ENCODE measurements at regions not wholly inside any gene's neighbourhood (a gene's known extent, or its start where the extent isn't known, plus 50 kb on each side); places are given as distances from the start of the nearest gene placed in this dataset.
A peak's percentile ranks its signal among the peaks of the same experiment; 100 is the strongest.

- H3K4me1 Mint-ChIP-seq (ENCODE audit: low read depth), result no peaks in the 10 kb centered on the region
- no peaks in the 10 kb centered on the region for H3K27me3 Mint-ChIP-seq (ENCODE audit: low read depth)
- no peaks in the 10 kb centered on the region for H3K36me3 Mint-ChIP-seq (ENCODE audit: low read depth)
- H3K27ac Mint-ChIP-seq, result peak overlapping the region; percentile 68
- CTCF ChIA-PET, result no interaction called here
- intact Hi-C loops (cut with micrococcal nuclease), result no loop called here
- no peak for DNase-seq
- no peak overlapping the region for H3K4me3 Mint-ChIP-seq
- peaks cover 3% of the 10 kb centered on the region for H3K9me3 Mint-ChIP-seq
Measured at GRCh38 chr3:153714588-153715290, 406.5 kb upstream of the ARHGEF26 start.

- Mint-ChIP-seq H3K27me3 (ENCODE audit: low read depth) (no peaks in the 10 kb centered on the region), H3K4me3 (no peak overlapping the region), H3K36me3 (ENCODE audit: low read depth) (no peaks in the 10 kb centered on the region), H3K27ac (no peak overlapping the region), H3K9me3 (no peaks in the 10 kb centered on the region), H3K4me1 (ENCODE audit: low read depth) (no peaks in the 10 kb centered on the region)
- CTCF ChIA-PET, result no interaction called here
- intact Hi-C loops (cut with micrococcal nuclease), result no loop called here
- no peak for DNase-seq
Measured at GRCh38 chr3:153722157-153722556, 399.0 kb upstream of the ARHGEF26 start.

- no peaks in the 10 kb centered on the region for H3K4me1 Mint-ChIP-seq (ENCODE audit: low read depth)
- no peak overlapping the region for H3K27ac Mint-ChIP-seq
- H3K36me3 Mint-ChIP-seq (ENCODE audit: low read depth), result no peaks in the 10 kb centered on the region
- H3K9me3 Mint-ChIP-seq, result peaks cover 13% of the 10 kb centered on the region
- intact Hi-C loops (cut with micrococcal nuclease), result no loop called here
- CTCF ChIA-PET, result no interaction called here
- no peak for DNase-seq
- H3K27me3 Mint-ChIP-seq (ENCODE audit: low read depth), result no peaks in the 10 kb centered on the region
- no peak overlapping the region for H3K4me3 Mint-ChIP-seq
Measured at GRCh38 chr3:153731071-153731470, 390.1 kb upstream of the ARHGEF26 start.

- CTCF ChIA-PET, result interaction anchor here (1.0 kb wide), 1 partner anchor 53 kb away, joined by 3 read pairs; no protein-coding TSS in a partner anchor
- Mint-ChIP-seq H3K27me3 (ENCODE audit: low read depth) (no peaks in the 10 kb centered on the region), H3K4me3 (no peak overlapping the region), H3K9me3 (peaks cover 13% of the 10 kb centered on the region), H3K27ac (no peak overlapping the region), H3K4me1 (ENCODE audit: low read depth) (no peaks in the 10 kb centered on the region), H3K36me3 (ENCODE audit: low read depth) (no peaks in the 10 kb centered on the region)
- intact Hi-C loops (cut with micrococcal nuclease), result no loop called here
- DNase-seq, result no peak
Measured at GRCh38 chr3:153734777-153735551, 386.2 kb upstream of the ARHGEF26 start.

- DNase-seq, result no peak
- Mint-ChIP-seq H3K36me3 (ENCODE audit: low read depth) (no peaks in the 10 kb centered on the region), H3K4me3 (no peak overlapping the region), H3K9me3 (no peaks in the 10 kb centered on the region), H3K4me1 (ENCODE audit: low read depth) (no peaks in the 10 kb centered on the region), H3K27me3 (ENCODE audit: low read depth) (no peaks in the 10 kb centered on the region), H3K27ac (no peak overlapping the region)
- intact Hi-C loops (cut with micrococcal nuclease), result no loop called here
- CTCF ChIA-PET, result no interaction called here
Measured at GRCh38 chr3:153740109-153740508, 381.1 kb upstream of the ARHGEF26 start.

- H3K4me1 Mint-ChIP-seq (ENCODE audit: low read depth), result no peaks in the 10 kb centered on the region
- no peaks in the 10 kb centered on the region for H3K27me3 Mint-ChIP-seq (ENCODE audit: low read depth)
- no peak overlapping the region for H3K4me3 Mint-ChIP-seq
- H3K9me3 Mint-ChIP-seq, result no peaks in the 10 kb centered on the region
- CTCF ChIA-PET, result no interaction called here
- intact Hi-C loops (cut with micrococcal nuclease), result no loop called here
- no peaks in the 10 kb centered on the region for H3K36me3 Mint-ChIP-seq (ENCODE audit: low read depth)
- H3K27ac Mint-ChIP-seq, result no peak overlapping the region
- no peak for DNase-seq
Measured at GRCh38 chr3:153744889-153745288, 376.3 kb upstream of the ARHGEF26 start.

GRCh38 chr3:153746211-153746610 lies 375.0 kb upstream of the ARHGEF26 start:
- H3K27me3 Mint-ChIP-seq (ENCODE audit: low read depth), result no peaks in the 10 kb centered on the region
- H3K4me1 Mint-ChIP-seq (ENCODE audit: low read depth), result no peaks in the 10 kb centered on the region
- CTCF ChIA-PET, result no interaction called here
- intact Hi-C loops (cut with micrococcal nuclease), result no loop called here
- no peak overlapping the region for H3K4me3 Mint-ChIP-seq
- H3K9me3 Mint-ChIP-seq, result no peaks in the 10 kb centered on the region
- no peak for DNase-seq
- no peaks in the 10 kb centered on the region for H3K36me3 Mint-ChIP-seq (ENCODE audit: low read depth)
- H3K27ac Mint-ChIP-seq, result no peak overlapping the region

- CTCF ChIA-PET, result interaction anchor here (0.6 to 0.7 kb wide), 2 partner anchors 20 to 231 kb away, joined by 3 read pairs; no protein-coding TSS in a partner anchor
- Mint-ChIP-seq H3K4me1 (ENCODE audit: low read depth) (no peaks in the 10 kb centered on the region), H3K36me3 (ENCODE audit: low read depth) (no peaks in the 10 kb centered on the region), H3K9me3 (peaks cover 2% of the 10 kb centered on the region), H3K27me3 (ENCODE audit: low read depth) (no peaks in the 10 kb centered on the region), H3K27ac (no peak overlapping the region), H3K4me3 (no peak overlapping the region)
- intact Hi-C loops (cut with micrococcal nuclease), result no loop called here
- DNase-seq, result no peak
Measured at GRCh38 chr3:153749070-153749610, 372.1 kb upstream of the ARHGEF26 start.

GRCh38 chr3:153752405-153753027 lies 368.7 kb upstream of the ARHGEF26 start:
- no peak overlapping the region for H3K4me3 Mint-ChIP-seq
- H3K36me3 Mint-ChIP-seq (ENCODE audit: low read depth), result no peaks in the 10 kb centered on the region
- CTCF ChIA-PET, result interaction anchor here (0.6 kb wide), 1 partner anchor 462 kb away, joined by 3 read pairs; no protein-coding TSS in a partner anchor

GRCh38 chr3:153753035-153753434 lies 368.2 kb upstream of the ARHGEF26 start:
- CTCF ChIA-PET, result interaction anchor here (0.6 kb wide), 1 partner anchor 463 kb away, joined by 3 read pairs; no protein-coding TSS in a partner anchor
- Mint-ChIP-seq H3K36me3 (ENCODE audit: low read depth) (no peaks in the 10 kb centered on the region), H3K4me3 (no peak overlapping the region), H3K27me3 (ENCODE audit: low read depth) (no peaks in the 10 kb centered on the region), H3K9me3 (peaks cover 7% of the 10 kb centered on the region), H3K27ac (no peak overlapping the region), H3K4me1 (ENCODE audit: low read depth) (no peaks in the 10 kb centered on the region)
- DNase-seq, result no peak
- intact Hi-C loops (cut with micrococcal nuclease), result no loop called here

More at GRCh38 chr3:153752405-153753027, 368.7 kb upstream of the ARHGEF26 start:
- Mint-ChIP-seq H3K27me3 (ENCODE audit: low read depth) (no peaks in the 10 kb centered on the region), H3K27ac (no peak overlapping the region), H3K4me1 (ENCODE audit: low read depth) (no peaks in the 10 kb centered on the region), H3K9me3 (peaks cover 7% of the 10 kb centered on the region)
- DNase-seq, result no peak
- intact Hi-C loops (cut with micrococcal nuclease), result no loop called here

GRCh38 chr3:153756816-153757215 lies 364.4 kb upstream of the ARHGEF26 start:
- Mint-ChIP-seq H3K4me1 (ENCODE audit: low read depth) (no peaks in the 10 kb centered on the region), H3K4me3 (no peak overlapping the region), H3K27ac (peak overlapping the region; percentile 8), H3K27me3 (ENCODE audit: low read depth) (no peaks in the 10 kb centered on the region), H3K9me3 (peaks cover 7% of the 10 kb centered on the region), H3K36me3 (ENCODE audit: low read depth) (no peaks in the 10 kb centered on the region)
- intact Hi-C loops (cut with micrococcal nuclease), result no loop called here
- CTCF ChIA-PET, result no interaction called here
- no peak for DNase-seq

GRCh38 chr3:153757839-153758238 lies 363.4 kb upstream of the ARHGEF26 start:
- no peak for DNase-seq
- CTCF ChIA-PET, result interaction anchor here (0.5 kb wide), 1 partner anchor 80 kb away, joined by 3 read pairs; no protein-coding TSS in a partner anchor
- peaks cover 7% of the 10 kb centered on the region for H3K9me3 Mint-ChIP-seq
- no peaks in the 10 kb centered on the region for H3K27me3 Mint-ChIP-seq (ENCODE audit: low read depth)
- intact Hi-C loops (cut with micrococcal nuclease), result no loop called here
- H3K4me3 Mint-ChIP-seq, result no peak overlapping the region
- H3K4me1 Mint-ChIP-seq (ENCODE audit: low read depth), result no peaks in the 10 kb centered on the region
- H3K27ac Mint-ChIP-seq, result no peak overlapping the region
- H3K36me3 Mint-ChIP-seq (ENCODE audit: low read depth), result no peaks in the 10 kb centered on the region
